HG02973 (cell line): ENCODE measurements at regions not wholly inside any gene's neighbourhood (a gene's known extent, or its start where the extent isn't known, plus 50 kb on each side); places are given as distances from the start of the nearest gene placed in this dataset.

ENCODE experiments used
- ATAC-seq: cut with Tn5 transposase; IDR thresholded peaks from one replicate; pipeline ENCODE4 v1.9.1; 2021; ENCODE audit warnings: moderate library complexity; ENCODE audit not compliant: unreplicated experiment

- ATAC-seq: no peak
These were observed 113.7 kb downstream of the SLC25A47 start for GRCh38 chr14:100436745-100437406.

GRCh38 chr14:100438271-100438670 is 115.1 kb downstream of the SLC25A47 start:
- ATAC-seq: no peak

- no peak for ATAC-seq
These were observed 115.8 kb downstream of the SLC25A47 start for GRCh38 chr14:100438678-100439592.

GRCh38 chr14:100439781-100440180 is 116.6 kb downstream of the SLC25A47 start:
- no peak for ATAC-seq

- no peak for ATAC-seq
These were observed 117.1 kb downstream of the SLC25A47 start for GRCh38 chr14:100440207-100440631.

GRCh38 chr14:100440758-100441203 is 117.6 kb downstream of the SLC25A47 start:
- no peak for ATAC-seq

GRCh38 chr14:100441271-100441947 is 118.3 kb downstream of the SLC25A47 start:
- no peak for ATAC-seq

GRCh38 chr14:100442036-100442435 is 118.9 kb downstream of the SLC25A47 start:
- no peak for ATAC-seq

- ATAC-seq: no peak
These were observed 119.7 kb downstream of the SLC25A47 start for GRCh38 chr14:100442498-100443490.

- ATAC-seq: no peak
These were observed 120.5 kb downstream of the SLC25A47 start for GRCh38 chr14:100443603-100444002.

- no peak for ATAC-seq
These were observed 122.4 kb downstream of the SLC25A47 start for GRCh38 chr14:100445436-100446088.

GRCh38 chr14:100446572-100446971 is 123.4 kb downstream of the SLC25A47 start:
- no peak for ATAC-seq

GRCh38 chr14:100448376-100448775 is 125.2 kb downstream of the SLC25A47 start:
- no peak for ATAC-seq

GRCh38 chr14:100449225-100449987 is 126.3 kb downstream of the SLC25A47 start:
- ATAC-seq: no peak

GRCh38 chr14:100450049-100450448 is 126.9 kb downstream of the SLC25A47 start:
- no peak for ATAC-seq

- ATAC-seq: no peak
These were observed 127.6 kb downstream of the SLC25A47 start for GRCh38 chr14:100450736-100451135.

GRCh38 chr14:100451264-100451663 is 128.1 kb downstream of the SLC25A47 start:
- ATAC-seq: no peak

- no peak for ATAC-seq
These were observed 130.8 kb downstream of the SLC25A47 start for GRCh38 chr14:100453930-100454329.

- ATAC-seq: no peak
These were observed 131.3 kb downstream of the SLC25A47 start for GRCh38 chr14:100454437-100454836.
